ENCODE measurements at regions not wholly inside any gene's neighbourhood (a gene's known extent, or its start where the extent isn't known, plus 50 kb on each side); places are given as distances from the start of the nearest gene placed in this dataset.
"Not testable (repeated sequence)": the region's sequence is repeated elsewhere in the genome, so short reads cannot be mapped to it uniquely, and the experiment has no call there.

GRCh38 chr2:121152861-121153260 lies 132.1 kb downstream of the TFCP2L1 start:
- DNase-seq, result no peak

- DNase-seq, result no peak
These were observed 131.5 kb downstream of the TFCP2L1 start for GRCh38 chr2:121153516-121153915.

GRCh38 chr2:121155502-121156056 lies 129.4 kb downstream of the TFCP2L1 start:
- no peak for DNase-seq

- DNase-seq, result not testable (repeated sequence)
These were observed 127.5 kb downstream of the TFCP2L1 start for GRCh38 chr2:121157481-121157880.

- no peak for DNase-seq
These were observed 125.5 kb downstream of the TFCP2L1 start for GRCh38 chr2:121159291-121160071.

GRCh38 chr2:121160366-121160765 lies 124.6 kb downstream of the TFCP2L1 start:
- no peak for DNase-seq

GRCh38 chr2:121161272-121161671 lies 123.7 kb downstream of the TFCP2L1 start:
- DNase-seq, result no peak

- no peak for DNase-seq
These were observed 122.1 kb downstream of the TFCP2L1 start for GRCh38 chr2:121162893-121163292.

- DNase-seq, result no peak
These were observed 121.0 kb downstream of the TFCP2L1 start for GRCh38 chr2:121164042-121164441.

GRCh38 chr2:121165038-121165542 lies 119.9 kb downstream of the TFCP2L1 start:
- no peak for DNase-seq

Data from SW 1271 (cell line).